A673 (cell line): ENCODE measurements at regions not wholly inside any gene's neighbourhood (a gene's known extent, or its start where the extent isn't known, plus 50 kb on each side); places are given as distances from the start of the nearest gene placed in this dataset.

ENCODE experiments used
- BruUV-seq: library from RNA; stranded (reverse); fragments of 400-500 nt; replicated peaks from 2 replicates; lab custom pipeline; 2021; lab: Mats Ljungman, UMichigan
- CTCF ChIA-PET: fragments of 300-600 bp; sonication (Branson Sonifier 250); formaldehyde crosslinking; loops from one replicate; lab custom pipeline; 2022; ENCODE audit warnings: antibody characterized with exemption; lab: Charles Lee
- POLR2A ChIA-PET: fragments of 300-600 bp; sonication (Branson Sonifier 250); formaldehyde crosslinking; loops from one replicate; lab custom pipeline; 2022; ENCODE audit warnings: antibody characterized with exemption; ENCODE audit not compliant: low non-redundant PET; lab: Charles Lee
- DNase-seq: peaks from one replicate; pipeline ENCODE4 v3.0.0-alpha.2; 2015; ENCODE audit warnings: low spot score
- H3K27ac ChIP-seq: fragments of 200-600 bp; sonication (generic); 2 replicates; pipeline ENCODE4 v1.5.1; 2016; ENCODE audit warnings: mixed run types, low read depth, mild to moderate bottlenecking, mixed read lengths, antibody characterized with exemption, low read length; ENCODE audit not compliant: poor library complexity, severe bottlenecking
- H3K27me3 ChIP-seq: fragments of 200-600 bp; sonication (generic); replicated peaks from 2 replicates; pipeline ENCODE4 v1.6.1; 2017; ENCODE audit warnings: mixed run types, low read depth, mild to moderate bottlenecking, mixed read lengths, antibody characterized with exemption, low read length; ENCODE audit not compliant: insufficient read depth, poor library complexity
- H3K36me3 ChIP-seq: fragments of 200-600 bp; sonication (generic); 2 replicates; pipeline ENCODE4 v1.6.1; 2016; ENCODE audit warnings: mixed run types, mild to moderate bottlenecking, mixed read lengths, antibody characterized with exemption, low read length; ENCODE audit not compliant: insufficient read depth, poor library complexity, severe bottlenecking
- H3K4me1 ChIP-seq: fragments of 200-600 bp; sonication (generic); 2 replicates; pipeline ENCODE4 v1.6.1; 2017; ENCODE audit warnings: mixed run types, mild to moderate bottlenecking, mixed read lengths, antibody characterized with exemption, low read length; ENCODE audit not compliant: insufficient read depth, poor library complexity, severe bottlenecking
- H3K4me3 ChIP-seq: fragments of 200-600 bp; sonication (generic); 2 replicates; pipeline ENCODE4 v1.5.1; 2016; ENCODE audit warnings: low read depth, mixed run types, mild to moderate bottlenecking, mixed read lengths, low read length; ENCODE audit not compliant: poor library complexity, severe bottlenecking
- H3K9me3 ChIP-seq: fragments of 200-600 bp; sonication (generic); 2 replicates; pipeline ENCODE4 v1.6.1; 2016; ENCODE audit warnings: mixed run types, low read depth, mild to moderate bottlenecking, mixed read lengths, antibody characterized with exemption, low read length; ENCODE audit not compliant: poor library complexity, severe bottlenecking
- CTCF ChIP-seq: fragments of 300-800, 200-600 bp; sonication (generic); conservative IDR thresholded peaks from 2 replicates; pipeline ENCODE4 v1.5.1; 2017; ENCODE audit warnings: low read depth, mild to moderate bottlenecking, antibody characterized with exemption, low read length, moderate library complexity, mixed read lengths
- EZH2 ChIP-seq: fragments of 200-600 bp; sonication (generic); IDR thresholded peaks from 2 replicates; pipeline ENCODE4 v1.6.1; 2017; ENCODE audit warnings: borderline replicate concordance, low read depth, mild to moderate bottlenecking, mixed read lengths, antibody characterized with exemption, low read length; ENCODE audit not compliant: poor library complexity, severe bottlenecking
- intact Hi-C: fragments of 100-400 bp; cut with micrococcal nuclease; formaldehyde crosslinking; loops from one replicate; pipeline ENCODE4 v1.10.0; 2022; ENCODE audit not compliant: unreplicated experiment

GRCh38 chr1:215416497-215416896, 150.6 kb upstream of the KCTD3 start:
- no peaks in the 10 kb centered on the region for H3K4me1 ChIP-seq
- H3K9me3 ChIP-seq = no peaks in the 10 kb centered on the region
- POLR2A ChIA-PET = no interaction called here
- H3K36me3 ChIP-seq = no peaks in the 10 kb centered on the region
- BruUV-seq = no TSS peak
- no peak for TF ChIP-seq EZH2
- TF ChIP-seq CTCF = no peak
- H3K27me3 ChIP-seq = peaks cover 39% of the 10 kb centered on the region
- H3K27ac ChIP-seq = no peak overlapping the region
- CTCF ChIA-PET = no interaction called here
- no peak for DNase-seq
- H3K4me3 ChIP-seq = no peak overlapping the region
- intact Hi-C loops = no loop called here

GRCh38 chr1:215417122-215417521, 150.0 kb upstream of the KCTD3 start:
- Histone ChIP-seq H3K27ac (no peak overlapping the region), H3K4me1 (no peaks in the 10 kb centered on the region), H3K27me3 (peaks cover 43% of the 10 kb centered on the region), H3K36me3 (no peaks in the 10 kb centered on the region), H3K4me3 (no peak overlapping the region), H3K9me3 (no peaks in the 10 kb centered on the region)
- BruUV-seq = no TSS peak
- ChIA-PET CTCF (no interaction called here), POLR2A (no interaction called here)
- TF ChIP-seq CTCF (no peak), EZH2 (no peak)
- intact Hi-C loops = no loop called here
- no peak for DNase-seq

GRCh38 chr1:215418876-215419447, 148.1 kb upstream of the KCTD3 start:
- no peaks in the 10 kb centered on the region for H3K9me3 ChIP-seq
- no peak for DNase-seq
- peaks cover 61% of the 10 kb centered on the region for H3K27me3 ChIP-seq
- H3K27ac ChIP-seq = no peak overlapping the region
- no peak overlapping the region for H3K4me3 ChIP-seq
- no peaks in the 10 kb centered on the region for H3K4me1 ChIP-seq
- H3K36me3 ChIP-seq = no peaks in the 10 kb centered on the region
- ChIA-PET POLR2A (no interaction called here), CTCF (no interaction called here)
- no TSS peak for BruUV-seq
- intact Hi-C loops = no loop called here
- no peak for TF ChIP-seq EZH2
- no peak for TF ChIP-seq CTCF
